PC-9 (cell line): ENCODE measurements at regions not wholly inside any gene's neighbourhood (a gene's known extent, or its start where the extent isn't known, plus 50 kb on each side); places are given as distances from the start of the nearest gene placed in this dataset.

Experiments
- BruUV-seq: library from RNA; stranded (reverse); fragments of 400-500 nt; replicated peaks from 2 replicates; lab custom pipeline; 2021; lab: Mats Ljungman, UMichigan
- CTCF ChIA-PET: fragments of 300-600 bp; sonication (Branson Sonifier 250); formaldehyde crosslinking; loops from one replicate; lab custom pipeline; 2022; ENCODE audit warnings: antibody characterized with exemption; lab: Charles Lee
- POLR2A ChIA-PET: fragments of 300-600 bp; sonication (Branson Sonifier 250); formaldehyde crosslinking; loops from one replicate; lab custom pipeline; 2022; ENCODE audit warnings: antibody characterized with exemption; ENCODE audit not compliant: unreplicated experiment; lab: Charles Lee
- DNase-seq, 2 experiments: peaks; one replicate each; pipeline versions ENCODE4 v3.0.0 to v3.0.0-alpha.2; 2015 to 2022; ENCODE audit warnings: mixed read lengths in 1 of 2
- H2AFZ ChIP-seq: fragments of 200-600 bp; sonication (generic); 2 replicates; pipeline ENCODE4 v1.8.1; 2017; ENCODE audit warnings: antibody characterized with exemption
- H3F3A ChIP-seq: fragments of 200-600 bp; sonication (generic); 2 replicates; pipeline ENCODE4 v1.8.1; 2017; ENCODE audit warnings: antibody characterized with exemption, mild to moderate bottlenecking, low read depth; ENCODE audit not compliant: insufficient read depth
- H3K27ac ChIP-seq: fragments of 200-600 bp; sonication (generic); 2 replicates; pipeline ENCODE4 v1.6.1; 2016; ENCODE audit warnings: mixed run types
- H3K27me3 ChIP-seq: fragments of 200-600 bp; sonication (generic); 2 replicates; pipeline ENCODE4 v1.6.1; 2016; ENCODE audit warnings: low read depth, mixed run types; ENCODE audit not compliant: insufficient read depth
- H3K36me3 ChIP-seq: fragments of 200-600 bp; sonication (generic); 2 replicates; pipeline ENCODE4 v1.6.1; 2016; ENCODE audit warnings: low read depth, mixed run types
- H3K4me1 ChIP-seq: fragments of 200-600 bp; sonication (generic); replicated peaks from 2 replicates; pipeline ENCODE4 v1.6.1; 2016; ENCODE audit warnings: mixed run types; ENCODE audit not compliant: insufficient read depth
- H3K4me2 ChIP-seq: fragments of 200-600 bp; sonication (generic); 2 replicates; pipeline ENCODE4 v1.6.1; 2017; ENCODE audit warnings: mixed run types
- H3K4me3 ChIP-seq: fragments of 200-600 bp; sonication (generic); 2 replicates; pipeline ENCODE4 v1.6.1; 2016; ENCODE audit warnings: mixed run types
- H3K79me2 ChIP-seq: fragments of 200-600 bp; sonication (generic); 2 replicates; pipeline ENCODE4 v1.6.1; 2017; ENCODE audit warnings: low read depth, mixed run types
- H3K9me2 ChIP-seq: fragments of 200-600 bp; sonication (generic); 2 replicates; pipeline ENCODE4 v1.8.1; 2017; ENCODE audit warnings: mild to moderate bottlenecking; ENCODE audit not compliant: insufficient read depth
- H3K9me3 ChIP-seq: fragments of 200-600 bp; sonication (generic); 2 replicates; pipeline ENCODE4 v1.8.1; 2016; ENCODE audit warnings: low read depth; ENCODE audit not compliant: insufficient read depth
- H4K20me1 ChIP-seq: fragments of 200-600 bp; sonication (generic); 2 replicates; pipeline ENCODE4 v1.8.1; 2017; ENCODE audit not compliant: insufficient read depth
- EZH2 ChIP-seq: fragments of 200-600 bp; sonication (generic); IDR thresholded peaks from 2 replicates; pipeline ENCODE4 v1.8.0; 2017; ENCODE audit warnings: antibody characterized with exemption, low read depth
- intact Hi-C: fragments of 100-400 bp; cut with micrococcal nuclease; formaldehyde crosslinking; loops from one replicate; pipeline ENCODE4 v1.10.0; 2022; ENCODE audit not compliant: unreplicated experiment
- TF ChIP-seq, protein P1 (sequence below): fragments of 200-600 bp; sonication (generic); conservative IDR thresholded peaks from 2 replicates; pipeline ENCODE4 v1.6.1; 2017; ENCODE audit warnings: mixed run types, antibody characterized with exemption, mild to moderate bottlenecking, moderate library complexity

DNA sequence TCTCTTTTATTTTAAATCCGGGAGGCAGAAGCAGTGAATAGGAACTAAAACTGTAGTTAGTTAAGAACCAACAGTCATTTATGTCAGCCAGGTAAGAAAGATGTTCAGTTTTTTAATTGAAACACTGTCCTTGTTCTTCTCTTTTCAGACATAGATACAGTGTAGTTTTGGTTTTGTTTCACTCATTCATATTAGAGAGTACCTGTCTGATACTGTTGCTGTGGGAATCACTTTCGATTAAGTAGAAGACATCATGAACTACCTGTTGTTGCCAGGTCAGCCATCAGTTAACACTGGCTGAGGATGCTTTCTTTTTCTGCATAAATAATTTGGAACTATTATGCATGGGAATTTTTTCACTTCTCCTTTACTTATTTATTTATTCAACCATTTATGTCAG lies 700.4 kb downstream of the OTOL1 start:
- DNase-seq: no peak
- Histone ChIP-seq H4K20me1 (no peaks in the 10 kb centered on the region), H2AFZ (no peak overlapping the region; the same call in 1 of the 2 replicates), H3K4me3 (no peak overlapping the region), H3K27me3 (no peaks in the 10 kb centered on the region), H3K27ac (no peak overlapping the region), H3K4me1 (no peaks in the 10 kb centered on the region), H3K9me2 (no peaks in the 10 kb centered on the region), H3K36me3 (no peaks in the 10 kb centered on the region), H3K79me2 (no peaks in the 10 kb centered on the region), H3K9me3 (no peaks in the 10 kb centered on the region), H3F3A (no peaks in the 10 kb centered on the region), H3K4me2 (no peak overlapping the region)
- BruUV-seq: no TSS peak
- no peak for TF ChIP-seq EZH2
- TF ChIP-seq, protein P1, sequence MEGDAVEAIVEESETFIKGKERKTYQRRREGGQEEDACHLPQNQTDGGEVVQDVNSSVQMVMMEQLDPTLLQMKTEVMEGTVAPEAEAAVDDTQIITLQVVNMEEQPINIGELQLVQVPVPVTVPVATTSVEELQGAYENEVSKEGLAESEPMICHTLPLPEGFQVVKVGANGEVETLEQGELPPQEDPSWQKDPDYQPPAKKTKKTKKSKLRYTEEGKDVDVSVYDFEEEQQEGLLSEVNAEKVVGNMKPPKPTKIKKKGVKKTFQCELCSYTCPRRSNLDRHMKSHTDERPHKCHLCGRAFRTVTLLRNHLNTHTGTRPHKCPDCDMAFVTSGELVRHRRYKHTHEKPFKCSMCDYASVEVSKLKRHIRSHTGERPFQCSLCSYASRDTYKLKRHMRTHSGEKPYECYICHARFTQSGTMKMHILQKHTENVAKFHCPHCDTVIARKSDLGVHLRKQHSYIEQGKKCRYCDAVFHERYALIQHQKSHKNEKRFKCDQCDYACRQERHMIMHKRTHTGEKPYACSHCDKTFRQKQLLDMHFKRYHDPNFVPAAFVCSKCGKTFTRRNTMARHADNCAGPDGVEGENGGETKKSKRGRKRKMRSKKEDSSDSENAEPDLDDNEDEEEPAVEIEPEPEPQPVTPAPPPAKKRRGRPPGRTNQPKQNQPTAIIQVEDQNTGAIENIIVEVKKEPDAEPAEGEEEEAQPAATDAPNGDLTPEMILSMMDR: no peak
- POLR2A ChIA-PET: no interaction called here
- CTCF ChIA-PET: no interaction called here
- intact Hi-C loops: no loop called here

DNA sequence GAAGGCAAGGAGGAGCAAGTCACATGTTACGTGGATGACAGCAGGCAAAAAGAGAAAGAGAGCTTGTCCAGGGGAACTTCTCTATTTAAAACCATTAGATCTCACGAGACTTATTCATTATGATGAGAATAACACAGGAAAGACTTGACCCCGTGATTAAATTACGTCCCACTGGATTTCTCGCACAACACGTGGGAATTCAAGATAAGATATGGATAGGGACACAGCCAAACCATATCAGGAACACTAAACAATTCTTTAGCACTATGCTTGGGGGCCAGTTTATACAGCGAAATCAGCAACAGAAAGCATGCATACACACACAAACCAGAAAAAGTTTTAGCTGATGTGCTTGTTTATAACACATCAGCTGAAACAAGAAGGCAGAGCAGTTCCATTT lies 704.2 kb downstream of the OTOL1 start:
- no peak overlapping the region for H3K4me2 ChIP-seq
- H2AFZ ChIP-seq: 0 out of 2 replicates have a peak overlapping the region, but pooled peaks have one; percentile 15
- intact Hi-C loops: no loop called here
- H3K9me2 ChIP-seq: 0 out of 2 replicates have a peak, but pooled peaks cover 3% of the 10 kb centered on the region
- no peaks in the 10 kb centered on the region for H3K27me3 ChIP-seq
- no peaks in the 10 kb centered on the region for H4K20me1 ChIP-seq
- H3K36me3 ChIP-seq: no peaks in the 10 kb centered on the region
- no TSS peak for BruUV-seq
- H3K9me3 ChIP-seq: no peaks in the 10 kb centered on the region
- H3K79me2 ChIP-seq: no peaks in the 10 kb centered on the region
- H3K4me1 ChIP-seq: no peaks in the 10 kb centered on the region
- no peak overlapping the region for H3K27ac ChIP-seq
- ChIA-PET CTCF (no interaction called here), POLR2A (no interaction called here)
- no peak overlapping the region for H3K4me3 ChIP-seq
- H3F3A ChIP-seq: no peaks in the 10 kb centered on the region
- TF ChIP-seq EZH2: no peak
- DNase-seq: no peak

DNA sequence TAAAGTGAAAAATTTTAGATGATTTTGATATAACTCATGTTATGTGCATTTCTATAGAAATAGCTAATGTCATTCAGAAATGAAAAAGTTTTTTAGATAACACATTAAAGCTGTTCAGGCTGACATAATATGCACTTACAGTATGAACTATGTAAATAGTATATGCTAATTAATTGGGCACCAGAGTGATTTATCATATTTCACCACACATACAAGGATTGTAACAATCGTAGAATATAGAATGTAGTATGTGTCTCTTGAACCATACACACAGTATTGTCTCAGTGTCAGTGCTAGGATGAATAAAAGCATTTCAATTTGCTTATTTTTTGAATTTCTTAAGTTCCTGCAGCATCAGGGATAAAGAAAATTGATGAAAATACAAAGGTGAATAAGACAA lies 710.0 kb downstream of the OTOL1 start:
- Histone ChIP-seq H3K9me3 (no peaks in the 10 kb centered on the region), H3K27me3 (no peaks in the 10 kb centered on the region), H3K9me2 (0 out of 2 replicates have a peak, but pooled peaks cover 3% of the 10 kb centered on the region), H3K79me2 (no peaks in the 10 kb centered on the region), H3K4me2 (no peak overlapping the region), H2AFZ (no peak overlapping the region), H3K4me1 (no peaks in the 10 kb centered on the region), H3F3A (no peaks in the 10 kb centered on the region), H3K27ac (no peak overlapping the region), H3K36me3 (no peaks in the 10 kb centered on the region), H3K4me3 (no peak overlapping the region), H4K20me1 (no peaks in the 10 kb centered on the region)
- intact Hi-C loops: no loop called here
- TF ChIP-seq, protein P1: no peak
- no peak for TF ChIP-seq EZH2
- no peak for DNase-seq
- CTCF ChIA-PET: no interaction called here
- BruUV-seq: no TSS peak
- POLR2A ChIA-PET: no interaction called here

DNA sequence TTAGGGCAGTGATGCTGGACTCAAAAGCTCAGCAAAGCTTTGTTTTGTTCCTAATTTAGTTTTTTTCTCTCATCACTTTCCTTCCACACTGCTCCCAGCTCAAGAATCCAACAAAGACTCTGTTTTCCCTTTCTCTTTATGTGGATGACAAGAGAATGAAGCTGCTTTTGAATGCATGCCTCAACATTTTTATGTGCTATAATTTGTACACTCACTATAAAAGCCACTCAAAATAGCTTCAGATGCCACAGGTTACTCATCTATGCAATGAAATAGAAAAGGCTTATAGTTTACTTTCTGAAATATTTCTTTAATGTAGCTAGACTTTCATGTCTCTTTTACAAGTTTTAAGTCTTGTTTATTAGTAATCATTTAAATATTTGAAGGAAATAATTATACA lies 714.9 kb downstream of the OTOL1 start:
- H3K9me2 ChIP-seq: no peaks in the 10 kb centered on the region

More for the DNA sequence above, 714.9 kb downstream of the OTOL1 start:
- TF ChIP-seq, protein P1: no peak
- no peak for TF ChIP-seq EZH2
- no peaks in the 10 kb centered on the region for H3K4me1 ChIP-seq
- H3K27me3 ChIP-seq: no peaks in the 10 kb centered on the region
- H3K4me2 ChIP-seq: no peak overlapping the region
- H3F3A ChIP-seq: no peaks in the 10 kb centered on the region
- H2AFZ ChIP-seq: no peak overlapping the region
- H3K79me2 ChIP-seq: no peaks in the 10 kb centered on the region
- BruUV-seq: no TSS peak
- intact Hi-C loops: no loop called here
- H3K36me3 ChIP-seq: no peaks in the 10 kb centered on the region
- no peak for DNase-seq
- H3K9me3 ChIP-seq: no peaks in the 10 kb centered on the region
- POLR2A ChIA-PET: no interaction called here
- H3K27ac ChIP-seq: no peak overlapping the region
- CTCF ChIA-PET: no interaction called here
- H4K20me1 ChIP-seq: no peaks in the 10 kb centered on the region
- no peak overlapping the region for H3K4me3 ChIP-seq
